ENCODE measurements at regions not wholly inside any gene's neighbourhood (a gene's known extent, or its start where the extent isn't known, plus 50 kb on each side); places are given as distances from the start of the nearest gene placed in this dataset.

GRCh38 chr4:116073051-116073450 is 959.6 kb upstream of the NDST4 start:
- TF ChIP-seq CTCF (IDR thresholded peaks at IDR 0.05) (no peak), POLR2A (IDR thresholded peaks at IDR 0.05) (no peak), POLR2AphosphoS5 (IDR thresholded peaks at IDR 0.05) (no peak), EP300 (IDR thresholded peaks at IDR 0.05; ENCODE audit: low read depth) (no peak)

All from transverse colon (tissue), 4 donors.